ENCODE measurements at regions not wholly inside any gene's neighbourhood (a gene's known extent, or its start where the extent isn't known, plus 50 kb on each side); places are given as distances from the start of the nearest gene placed in this dataset.

DNA sequence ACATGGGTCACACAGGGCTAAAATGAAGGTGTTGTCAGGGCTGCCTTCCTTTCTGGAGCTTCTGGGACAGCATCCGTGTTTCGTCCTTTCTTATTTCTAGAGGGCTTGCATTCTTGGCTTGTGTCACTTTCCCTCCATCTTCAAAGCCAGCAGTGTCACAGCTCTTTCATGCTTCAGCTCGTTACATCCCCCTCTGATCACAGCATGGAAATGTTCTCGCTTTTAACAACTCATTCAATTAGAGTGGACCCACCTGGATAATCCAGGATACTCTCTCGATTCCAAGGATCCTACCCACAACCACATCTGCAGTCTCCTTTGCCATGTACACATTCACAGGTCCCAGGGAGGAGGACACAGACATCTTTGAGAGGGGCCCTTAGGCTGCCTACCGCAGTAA is 316.2 kb upstream of the FIGN start:
- intact Hi-C loops (cut with DNase I): no loop called here
- Histone ChIP-seq H3K36me3 (no peaks in the 10 kb centered on the region), H3K9me3 (no peaks in the 10 kb centered on the region), H3K27ac (replicated peaks in 1 of 4) (no peak overlapping the region), H3K4me3 (no peak overlapping the region), H3K4me1 (no peaks in the 10 kb centered on the region), H3K27me3 (no peaks in the 10 kb centered on the region)
- TF ChIP-seq, protein P1, sequence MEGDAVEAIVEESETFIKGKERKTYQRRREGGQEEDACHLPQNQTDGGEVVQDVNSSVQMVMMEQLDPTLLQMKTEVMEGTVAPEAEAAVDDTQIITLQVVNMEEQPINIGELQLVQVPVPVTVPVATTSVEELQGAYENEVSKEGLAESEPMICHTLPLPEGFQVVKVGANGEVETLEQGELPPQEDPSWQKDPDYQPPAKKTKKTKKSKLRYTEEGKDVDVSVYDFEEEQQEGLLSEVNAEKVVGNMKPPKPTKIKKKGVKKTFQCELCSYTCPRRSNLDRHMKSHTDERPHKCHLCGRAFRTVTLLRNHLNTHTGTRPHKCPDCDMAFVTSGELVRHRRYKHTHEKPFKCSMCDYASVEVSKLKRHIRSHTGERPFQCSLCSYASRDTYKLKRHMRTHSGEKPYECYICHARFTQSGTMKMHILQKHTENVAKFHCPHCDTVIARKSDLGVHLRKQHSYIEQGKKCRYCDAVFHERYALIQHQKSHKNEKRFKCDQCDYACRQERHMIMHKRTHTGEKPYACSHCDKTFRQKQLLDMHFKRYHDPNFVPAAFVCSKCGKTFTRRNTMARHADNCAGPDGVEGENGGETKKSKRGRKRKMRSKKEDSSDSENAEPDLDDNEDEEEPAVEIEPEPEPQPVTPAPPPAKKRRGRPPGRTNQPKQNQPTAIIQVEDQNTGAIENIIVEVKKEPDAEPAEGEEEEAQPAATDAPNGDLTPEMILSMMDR (IDR thresholded peaks at IDR 0.05): no peak
- TF ChIP-seq EP300 (IDR thresholded peaks at IDR 0.05) (no peak), POLR2AphosphoS5 (IDR thresholded peaks at IDR 0.05) (no peak), POLR2A (IDR thresholded peaks at IDR 0.05; ENCODE audit: low read depth) (no peak)
- DNase-seq (ENCODE audit: extremely low spot score): no peak
- WGBS: 83% methylated on average over 6 of the region's 6 CpGs

DNA sequence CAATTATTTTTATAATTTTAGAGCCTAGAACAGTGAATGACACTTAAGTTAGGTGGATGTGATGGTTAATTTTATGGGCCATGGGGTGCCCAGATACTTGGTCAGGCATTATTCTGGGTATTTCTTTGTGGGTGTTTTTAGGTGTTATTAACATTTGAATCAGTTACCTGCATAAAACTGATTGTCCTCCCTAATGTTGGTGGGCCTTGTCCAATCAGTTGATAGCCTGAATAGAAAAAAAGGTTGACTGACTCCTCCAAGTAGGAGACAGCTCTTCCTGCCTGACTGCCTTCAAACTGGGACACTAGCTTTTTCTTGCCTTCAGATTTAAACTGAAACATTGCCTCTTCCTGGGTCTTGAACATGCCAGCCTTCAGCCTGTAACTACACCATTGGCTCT is 312.9 kb upstream of the FIGN start:
- Histone ChIP-seq H3K27ac (replicated peaks in 1 of 4) (no peak overlapping the region), H3K36me3 (no peaks in the 10 kb centered on the region), H3K27me3 (no peaks in the 10 kb centered on the region), H3K9me3 (no peaks in the 10 kb centered on the region), H3K4me1 (no peaks in the 10 kb centered on the region), H3K4me3 (no peak overlapping the region)
- TF ChIP-seq POLR2A (IDR thresholded peaks at IDR 0.05; ENCODE audit: low read depth) (no peak), POLR2AphosphoS5 (IDR thresholded peaks at IDR 0.05) (no peak), EP300 (IDR thresholded peaks at IDR 0.05) (no peak)
- TF ChIP-seq, protein P1 (IDR thresholded peaks at IDR 0.05): no peak
- intact Hi-C loops (cut with DNase I): no loop called here
- DNase-seq (ENCODE audit: extremely low spot score): no peak

DNA sequence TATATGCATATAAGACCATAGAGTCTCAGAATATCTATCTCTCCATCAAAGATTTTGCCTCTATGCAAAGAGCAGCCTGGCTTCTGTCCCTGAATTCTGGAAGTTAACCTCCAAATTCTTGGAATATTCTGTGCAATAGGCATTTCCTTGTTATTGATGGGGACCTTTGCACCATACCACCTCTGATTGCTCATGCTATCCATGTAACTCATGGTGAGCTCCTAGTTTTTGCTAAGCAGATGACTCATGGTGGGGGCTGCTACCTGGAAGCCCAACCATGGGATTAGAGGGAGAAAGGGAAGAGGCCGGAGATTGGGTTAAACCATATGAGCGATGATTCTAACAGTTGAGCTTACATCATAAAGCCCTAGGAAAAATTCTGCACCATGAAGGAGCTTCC is 310.2 kb upstream of the FIGN start:
- 69% methylated on average over 2 of the region's 2 CpGs for WGBS
- no peaks in the 10 kb centered on the region for H3K27me3 ChIP-seq
- peaks cover 0 to 4% (median 0%) of the 10 kb centered on the region in 4 donors for H3K36me3 ChIP-seq
- H3K4me1 ChIP-seq: no peaks in the 10 kb centered on the region
- H3K9me3 ChIP-seq: peaks cover 0 to 8% (median 7%) of the 10 kb centered on the region in 4 donors
- TF ChIP-seq, protein P1 (IDR thresholded peaks at IDR 0.05): no peak
- TF ChIP-seq POLR2AphosphoS5 (IDR thresholded peaks at IDR 0.05) (no peak), EP300 (IDR thresholded peaks at IDR 0.05) (no peak), POLR2A (IDR thresholded peaks at IDR 0.05; ENCODE audit: low read depth) (no peak)
- H3K4me3 ChIP-seq: no peak overlapping the region
- no peak for DNase-seq (ENCODE audit: extremely low spot score)
- intact Hi-C loops (cut with DNase I): no loop called here
- no peak overlapping the region for H3K27ac ChIP-seq (replicated peaks in 1 of 4)

DNA sequence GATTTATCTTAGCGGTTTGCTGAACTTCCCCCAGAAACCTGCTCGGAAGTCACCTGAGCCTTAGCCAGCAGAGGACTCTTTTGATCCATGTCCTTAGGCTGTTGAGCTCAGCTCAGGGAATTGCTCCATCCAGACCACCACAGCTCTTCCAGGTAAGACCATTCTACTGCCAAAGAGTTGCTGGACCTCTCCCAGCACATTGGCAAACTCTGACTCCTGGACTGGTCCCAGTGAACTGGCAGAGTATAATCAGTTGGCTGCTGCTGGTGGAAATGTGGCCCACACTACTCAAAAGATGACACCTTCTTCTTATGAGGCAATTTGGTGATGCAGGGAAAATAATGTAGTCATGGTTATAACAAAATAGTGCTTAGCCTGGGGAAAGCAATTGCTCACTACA is 308.8 kb upstream of the FIGN start:
- Histone ChIP-seq H3K9me3 (peaks cover 0 to 9% (median 7%) of the 10 kb centered on the region in 4 donors), H3K4me1 (no peaks in the 10 kb centered on the region), H3K4me3 (no peak overlapping the region), H3K36me3 (peaks cover 0 to 4% (median 0%) of the 10 kb centered on the region in 4 donors), H3K27ac (replicated peaks in 1 of 4) (no peak overlapping the region), H3K27me3 (no peaks in the 10 kb centered on the region)
- 96% methylated on average over 2 of the region's 2 CpGs for WGBS
- intact Hi-C loops (cut with DNase I): no loop called here
- TF ChIP-seq, protein P1 (IDR thresholded peaks at IDR 0.05): no peak
- TF ChIP-seq EP300 (IDR thresholded peaks at IDR 0.05): no peak
- TF ChIP-seq POLR2AphosphoS5 (IDR thresholded peaks at IDR 0.05): no peak
- TF ChIP-seq POLR2A (IDR thresholded peaks at IDR 0.05; ENCODE audit: low read depth): no peak
- DNase-seq (ENCODE audit: extremely low spot score): no peak

DNA sequence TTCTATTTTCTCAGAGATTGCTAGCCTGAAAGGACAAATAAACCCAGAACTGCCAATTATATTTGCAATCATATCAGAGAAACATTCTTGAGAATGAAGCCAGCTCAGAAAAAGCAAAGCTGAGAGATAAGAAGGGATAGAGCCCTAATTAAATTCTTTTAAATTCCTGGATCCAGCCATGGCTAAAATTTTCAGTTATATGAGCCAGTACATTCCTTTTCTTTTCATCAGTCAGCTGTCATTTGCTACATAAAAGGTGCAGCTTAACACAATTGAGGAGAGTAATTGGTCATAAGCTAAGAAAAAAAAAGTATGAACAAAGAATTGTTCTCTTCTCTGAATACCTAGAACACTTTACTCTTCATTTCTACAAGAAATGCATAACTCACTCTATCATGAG is 303.5 kb upstream of the FIGN start:
- H3K36me3 ChIP-seq: peaks cover 0 to 4% (median 0%) of the 10 kb centered on the region in 4 donors
- no peak overlapping the region for H3K4me3 ChIP-seq
- DNase-seq (ENCODE audit: extremely low spot score): no peak
- no peak for TF ChIP-seq POLR2A (IDR thresholded peaks at IDR 0.05; ENCODE audit: low read depth)
- no peak overlapping the region for H3K27ac ChIP-seq (replicated peaks in 1 of 4)
- intact Hi-C loops (cut with DNase I): no loop called here
- H3K4me1 ChIP-seq: no peaks in the 10 kb centered on the region
- no peaks in the 10 kb centered on the region for H3K27me3 ChIP-seq
- peaks cover 0 to 9% (median 7%) of the 10 kb centered on the region in 4 donors for H3K9me3 ChIP-seq

Measured in esophagus muscularis mucosa (tissue), 4 donors.